Omental fat pad (tissue), 3 donors: ENCODE measurements at regions not wholly inside any gene's neighbourhood (a gene's known extent, or its start where the extent isn't known, plus 50 kb on each side); places are given as distances from the start of the nearest gene placed in this dataset.
"Not testable (repeated sequence)": the region's sequence is repeated elsewhere in the genome, so short reads cannot be mapped to it uniquely, and the experiment has no call there.

Experiments used
- ATAC-seq: fragments of 150-250 bp; one replicate; pipeline ENCODE4 v1.9.1; 2016; ENCODE audit warnings: mild to moderate bottlenecking, moderate library complexity; ENCODE audit not compliant: low FRiP score
- DNase-seq: peaks from one replicate; pipeline ENCODE4 v3.0.0-alpha.2; 2019; ENCODE audit warnings: low spot score
- TF ChIP-seq, protein P1 (sequence below), 3 donors: fragments of 450-650 bp; IDR thresholded peaks; one replicate each; pipeline ENCODE4 v1.5.1; 2016 to 2017; ENCODE audit warnings: antibody characterized with exemption in 3 of 3, mild to moderate bottlenecking in 3 of 3, moderate library complexity in 2 of 3

DNA sequence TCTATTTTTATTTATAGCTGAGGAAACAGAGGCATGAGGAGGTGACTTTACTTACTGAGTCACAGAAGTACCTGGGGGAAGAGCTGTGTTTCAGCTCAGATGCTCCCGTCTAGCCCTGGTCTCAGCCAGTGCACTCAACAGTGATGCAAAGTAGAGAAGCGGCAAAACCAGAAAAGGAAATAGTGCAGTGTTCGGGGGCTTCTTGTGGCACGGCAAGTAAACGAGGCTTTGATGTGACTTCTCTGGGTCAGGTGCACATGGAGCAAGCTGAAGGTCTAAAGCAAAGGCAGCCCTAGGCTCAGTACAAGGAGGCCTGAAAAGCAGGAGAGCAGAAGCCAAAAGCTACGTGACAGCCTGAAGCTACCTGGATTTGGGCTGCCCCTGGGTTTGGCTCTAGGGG is 526.7 kb upstream of the ADAMTS16 start:
- DNase-seq (no peak), ATAC-seq (no peak)
- TF ChIP-seq, protein P1, sequence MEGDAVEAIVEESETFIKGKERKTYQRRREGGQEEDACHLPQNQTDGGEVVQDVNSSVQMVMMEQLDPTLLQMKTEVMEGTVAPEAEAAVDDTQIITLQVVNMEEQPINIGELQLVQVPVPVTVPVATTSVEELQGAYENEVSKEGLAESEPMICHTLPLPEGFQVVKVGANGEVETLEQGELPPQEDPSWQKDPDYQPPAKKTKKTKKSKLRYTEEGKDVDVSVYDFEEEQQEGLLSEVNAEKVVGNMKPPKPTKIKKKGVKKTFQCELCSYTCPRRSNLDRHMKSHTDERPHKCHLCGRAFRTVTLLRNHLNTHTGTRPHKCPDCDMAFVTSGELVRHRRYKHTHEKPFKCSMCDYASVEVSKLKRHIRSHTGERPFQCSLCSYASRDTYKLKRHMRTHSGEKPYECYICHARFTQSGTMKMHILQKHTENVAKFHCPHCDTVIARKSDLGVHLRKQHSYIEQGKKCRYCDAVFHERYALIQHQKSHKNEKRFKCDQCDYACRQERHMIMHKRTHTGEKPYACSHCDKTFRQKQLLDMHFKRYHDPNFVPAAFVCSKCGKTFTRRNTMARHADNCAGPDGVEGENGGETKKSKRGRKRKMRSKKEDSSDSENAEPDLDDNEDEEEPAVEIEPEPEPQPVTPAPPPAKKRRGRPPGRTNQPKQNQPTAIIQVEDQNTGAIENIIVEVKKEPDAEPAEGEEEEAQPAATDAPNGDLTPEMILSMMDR (IDR thresholded peaks at IDR 0.05): no peak

DNA sequence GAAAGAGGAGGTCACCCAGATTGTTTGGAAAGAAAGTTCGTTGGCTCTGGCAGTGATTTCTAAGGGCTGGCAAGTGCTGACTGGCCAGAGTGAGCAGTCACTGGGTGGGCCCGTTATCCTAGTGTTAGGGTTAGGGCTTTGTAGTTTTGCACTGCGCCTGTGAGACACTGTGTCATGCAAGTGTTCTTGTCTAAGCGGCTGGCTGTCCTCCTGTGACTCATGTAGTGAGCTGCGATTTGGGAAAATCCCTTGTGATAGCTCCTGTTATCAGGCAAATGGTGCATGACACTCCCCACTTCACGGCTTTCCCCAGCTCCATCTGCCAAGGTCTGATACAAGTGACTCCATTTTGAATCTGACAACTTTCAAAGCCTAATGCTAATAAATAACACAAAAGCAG is 526.0 kb upstream of the ADAMTS16 start:
- ATAC-seq (no peak), DNase-seq (no peak)
- TF ChIP-seq, protein P1 (IDR thresholded peaks at IDR 0.05): no peak

DNA sequence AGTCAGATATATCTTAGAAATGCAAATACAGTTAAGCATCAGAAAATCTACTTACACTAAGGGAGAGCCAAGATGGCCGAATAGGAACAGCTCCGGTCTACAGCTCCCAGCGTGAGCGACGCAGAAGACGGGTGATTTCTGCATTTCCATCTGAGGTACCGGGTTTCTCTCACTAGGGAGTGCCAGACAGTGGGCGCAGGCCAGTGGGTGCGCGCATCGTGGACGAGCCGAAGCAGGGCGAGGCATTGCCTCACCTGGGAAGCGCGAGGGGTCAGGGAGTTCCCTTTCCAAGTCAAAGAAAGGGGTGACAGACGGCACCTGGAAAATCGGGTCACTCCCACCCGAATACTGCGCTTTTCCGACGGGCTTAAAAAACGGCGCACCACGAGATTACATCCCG is 524.8 kb upstream of the ADAMTS16 start:
- ATAC-seq, DNase-seq: not testable (repeated sequence)

DNA sequence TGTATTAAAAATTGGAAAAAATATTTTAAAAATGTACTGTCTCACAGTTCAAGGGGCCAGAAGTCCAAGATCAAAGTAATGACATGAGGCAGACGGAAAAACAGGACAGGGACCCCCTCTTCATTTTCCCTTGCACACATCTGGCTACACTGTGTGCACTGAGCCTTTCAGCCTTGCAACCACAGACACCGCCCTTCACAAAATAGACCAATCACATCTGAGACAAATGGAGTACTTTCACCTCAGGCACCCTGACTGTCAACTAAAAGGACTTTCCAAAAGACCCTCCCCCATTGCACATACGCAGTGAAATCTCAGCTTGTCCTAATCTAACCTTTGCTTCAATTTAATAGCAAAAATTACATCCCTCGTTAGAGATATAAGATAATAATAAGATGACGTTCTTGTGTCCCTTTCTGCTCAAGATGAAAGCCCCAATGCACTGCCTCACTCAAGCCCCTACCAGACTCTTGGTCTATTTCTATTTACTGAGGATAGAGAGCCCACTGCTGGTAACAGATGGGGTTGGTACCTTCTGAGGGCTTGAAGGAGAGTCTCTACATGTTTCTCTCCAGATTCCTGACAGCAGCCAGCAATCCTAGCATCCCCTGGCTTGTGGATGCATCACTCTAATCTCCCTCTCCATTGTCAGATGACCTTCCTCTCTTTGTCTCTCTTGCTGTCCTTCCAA is 514.8 kb upstream of the ADAMTS16 start:
- DNase-seq: no peak
- TF ChIP-seq, protein P1 (IDR thresholded peaks at IDR 0.05): no peak
- ATAC-seq: no peak

DNA sequence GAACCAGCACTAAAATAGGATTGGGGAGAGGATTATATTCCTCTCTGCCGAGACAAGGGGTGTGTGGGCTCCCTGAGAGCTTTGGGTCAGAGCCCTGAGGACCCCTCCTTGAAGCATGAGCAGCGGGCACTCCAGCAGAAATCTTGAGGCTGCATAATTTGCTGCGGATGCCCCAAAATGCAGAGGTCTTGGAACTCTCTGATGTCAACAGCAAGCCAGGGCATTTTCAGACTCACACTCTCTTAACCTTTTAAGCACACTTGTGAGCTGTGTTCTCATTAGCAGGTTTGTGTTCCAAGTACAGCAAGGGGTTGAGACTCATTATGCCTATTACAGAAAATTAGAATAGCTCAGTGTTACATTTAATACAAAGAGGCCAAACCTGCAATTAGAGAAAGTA is 513.0 kb upstream of the ADAMTS16 start:
- DNase-seq: no peak
- ATAC-seq: no peak
- TF ChIP-seq, protein P1 (IDR thresholded peaks at IDR 0.05): no peak

DNA sequence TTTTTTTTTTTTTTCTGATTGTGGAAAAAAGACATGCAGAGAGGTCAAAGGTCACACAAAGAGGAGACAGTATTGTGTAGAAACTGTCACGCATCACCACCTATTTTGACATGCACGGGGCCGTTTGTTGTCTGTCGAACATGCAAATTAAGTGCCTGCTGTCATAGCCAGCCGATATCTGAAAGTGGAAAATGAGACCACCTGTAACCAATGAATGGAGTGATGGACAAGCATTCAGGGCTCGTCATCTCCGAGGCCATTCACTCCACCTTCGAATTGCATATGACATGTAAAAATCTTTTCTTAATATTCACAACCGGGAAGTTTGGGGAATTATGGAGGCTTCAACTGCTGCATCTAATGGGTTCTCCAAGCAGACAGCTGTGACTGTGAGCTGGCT is 512.2 kb upstream of the ADAMTS16 start:
- DNase-seq: no peak
- ATAC-seq: no peak
- TF ChIP-seq, protein P1 (IDR thresholded peaks at IDR 0.05): no peak

DNA sequence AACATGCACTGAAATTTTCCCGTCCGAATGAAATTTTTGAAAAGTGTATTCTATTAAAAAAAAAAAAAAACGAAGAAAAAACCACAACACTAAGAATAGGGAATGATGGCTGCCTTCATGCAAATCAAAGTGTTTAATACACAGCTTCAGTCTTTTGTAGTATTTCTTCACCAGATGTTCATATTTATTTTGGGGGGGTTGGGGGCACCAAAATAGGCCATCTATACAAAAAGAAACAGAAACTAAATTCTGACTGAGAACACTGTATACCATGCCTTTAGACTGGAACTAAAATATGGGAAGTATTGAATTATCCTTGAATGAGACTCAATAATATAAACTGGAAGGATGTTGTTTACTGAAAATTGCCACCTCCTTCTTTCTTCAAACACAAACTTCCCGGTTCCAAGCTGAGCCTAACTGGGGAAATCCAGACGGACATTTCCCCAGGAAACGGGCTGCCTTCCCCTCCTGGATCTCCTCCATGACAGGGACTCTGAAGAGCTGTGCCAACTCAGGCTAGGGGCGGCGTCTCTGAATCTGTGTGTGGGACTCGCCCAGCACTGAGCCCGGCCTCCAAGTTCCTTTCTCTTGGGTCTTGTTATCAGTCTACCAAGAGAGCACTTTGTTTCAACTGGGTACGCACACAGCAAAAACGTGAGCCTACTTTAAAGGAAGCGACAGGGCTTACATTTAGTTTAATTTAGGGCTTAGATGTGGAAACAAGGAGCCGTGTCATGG is 511.3 kb upstream of the ADAMTS16 start:
- ATAC-seq (no peak), DNase-seq (no peak)
- TF ChIP-seq, protein P1 (IDR thresholded peaks at IDR 0.05): no peak
